ENCODE measurements at regions not wholly inside any gene's neighbourhood (a gene's known extent, or its start where the extent isn't known, plus 50 kb on each side); places are given as distances from the start of the nearest gene placed in this dataset.

- H3K27ac ChIP-seq: no peak overlapping the region
- ATAC-seq (ENCODE audit: insufficient number of reproducible peaks, low FRiP score, low read depth): no peak
- no peak for DNase-seq (ENCODE audit: low spot score)
- TF ChIP-seq, protein P1, sequence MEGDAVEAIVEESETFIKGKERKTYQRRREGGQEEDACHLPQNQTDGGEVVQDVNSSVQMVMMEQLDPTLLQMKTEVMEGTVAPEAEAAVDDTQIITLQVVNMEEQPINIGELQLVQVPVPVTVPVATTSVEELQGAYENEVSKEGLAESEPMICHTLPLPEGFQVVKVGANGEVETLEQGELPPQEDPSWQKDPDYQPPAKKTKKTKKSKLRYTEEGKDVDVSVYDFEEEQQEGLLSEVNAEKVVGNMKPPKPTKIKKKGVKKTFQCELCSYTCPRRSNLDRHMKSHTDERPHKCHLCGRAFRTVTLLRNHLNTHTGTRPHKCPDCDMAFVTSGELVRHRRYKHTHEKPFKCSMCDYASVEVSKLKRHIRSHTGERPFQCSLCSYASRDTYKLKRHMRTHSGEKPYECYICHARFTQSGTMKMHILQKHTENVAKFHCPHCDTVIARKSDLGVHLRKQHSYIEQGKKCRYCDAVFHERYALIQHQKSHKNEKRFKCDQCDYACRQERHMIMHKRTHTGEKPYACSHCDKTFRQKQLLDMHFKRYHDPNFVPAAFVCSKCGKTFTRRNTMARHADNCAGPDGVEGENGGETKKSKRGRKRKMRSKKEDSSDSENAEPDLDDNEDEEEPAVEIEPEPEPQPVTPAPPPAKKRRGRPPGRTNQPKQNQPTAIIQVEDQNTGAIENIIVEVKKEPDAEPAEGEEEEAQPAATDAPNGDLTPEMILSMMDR (IDR thresholded peaks at IDR 0.05): no peak
- H3K36me3 ChIP-seq: no peaks in the 10 kb centered on the region
- no peaks in the 10 kb centered on the region for H3K9me3 ChIP-seq
- H3K27me3 ChIP-seq (replicated peaks; ENCODE audit: insufficient read depth): no peaks in the 10 kb centered on the region
- H3K4me1 ChIP-seq (ENCODE audit: control insufficient read depth in 1 of 2, low read depth in 2 of 2): no peaks in the 10 kb centered on the region
- H3K4me3 ChIP-seq: no peak overlapping the region
Measured at GRCh38 chr6:6438286-6438685, 117.8 kb upstream of the F13A1 start.

GRCh38 chr6:6439778-6440177 is 119.3 kb upstream of the F13A1 start:
- TF ChIP-seq, protein P1 (IDR thresholded peaks at IDR 0.05): no peak
- ATAC-seq (ENCODE audit: insufficient number of reproducible peaks, low FRiP score, low read depth) (no peak), DNase-seq (ENCODE audit: low spot score) (no peak)
- Histone ChIP-seq H3K4me1 (ENCODE audit: control insufficient read depth in 1 of 2, low read depth in 2 of 2) (no peaks in the 10 kb centered on the region), H3K4me3 (no peak overlapping the region), H3K9me3 (no peaks in the 10 kb centered on the region), H3K27me3 (replicated peaks; ENCODE audit: insufficient read depth) (no peaks in the 10 kb centered on the region), H3K27ac (no peak overlapping the region), H3K36me3 (no peaks in the 10 kb centered on the region)

- H3K4me1 ChIP-seq (ENCODE audit: control insufficient read depth in 1 of 2, low read depth in 2 of 2): peaks cover 0 to 11% of the 10 kb centered on the region in 2 donors
- no peaks in the 10 kb centered on the region for H3K9me3 ChIP-seq
- TF ChIP-seq, protein P1 (IDR thresholded peaks at IDR 0.05): no peak
- no peak for DNase-seq (ENCODE audit: low spot score)
- no peaks in the 10 kb centered on the region for H3K36me3 ChIP-seq
- H3K27me3 ChIP-seq (replicated peaks; ENCODE audit: insufficient read depth): no peaks in the 10 kb centered on the region
- ATAC-seq (ENCODE audit: insufficient number of reproducible peaks, low FRiP score, low read depth): no peak
- no peak overlapping the region for H3K4me3 ChIP-seq
- H3K27ac ChIP-seq: no peak overlapping the region
Measured at GRCh38 chr6:6452002-6452401, 131.5 kb upstream of the F13A1 start.

DNA sequence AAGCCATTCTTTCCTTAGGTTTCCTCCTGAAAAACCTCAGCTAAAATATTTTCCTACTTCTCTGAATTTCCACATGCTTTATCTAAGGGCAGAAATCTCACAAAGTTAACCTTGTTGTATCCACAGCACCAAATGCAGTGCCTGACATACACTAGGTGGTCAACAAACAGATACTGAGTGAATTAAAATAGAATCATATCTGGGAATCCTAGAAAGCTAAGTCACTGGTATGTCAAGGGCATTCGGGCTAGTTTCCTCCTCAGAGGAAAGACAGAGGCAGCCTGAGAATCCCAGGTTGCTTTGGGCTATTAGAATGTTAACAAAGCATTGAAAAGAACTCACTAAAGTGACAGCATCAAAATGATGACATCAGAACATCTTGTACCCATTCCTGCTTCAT is 132.7 kb upstream of the F13A1 start:
- Histone ChIP-seq H3K36me3 (no peaks in the 10 kb centered on the region), H3K4me3 (no peak overlapping the region), H3K27ac (no peak overlapping the region), H3K9me3 (no peaks in the 10 kb centered on the region), H3K4me1 (ENCODE audit: control insufficient read depth in 1 of 2, low read depth in 2 of 2) (peaks cover 0 to 11% of the 10 kb centered on the region in 2 donors), H3K27me3 (replicated peaks; ENCODE audit: insufficient read depth) (no peaks in the 10 kb centered on the region)
- DNase-seq (ENCODE audit: low spot score) (no peak), ATAC-seq (ENCODE audit: insufficient number of reproducible peaks, low FRiP score, low read depth) (no peak)
- TF ChIP-seq, protein P1 (IDR thresholded peaks at IDR 0.05): no peak

- no peaks in the 10 kb centered on the region for H3K36me3 ChIP-seq
- TF ChIP-seq, protein P1 (IDR thresholded peaks at IDR 0.05): no peak
- H3K27me3 ChIP-seq (replicated peaks; ENCODE audit: insufficient read depth): no peaks in the 10 kb centered on the region
- H3K9me3 ChIP-seq: no peaks in the 10 kb centered on the region
- no peak overlapping the region for H3K27ac ChIP-seq
- peaks cover 0 to 11% of the 10 kb centered on the region in 2 donors for H3K4me1 ChIP-seq (ENCODE audit: control insufficient read depth in 1 of 2, low read depth in 2 of 2)
- ATAC-seq (ENCODE audit: insufficient number of reproducible peaks, low FRiP score, low read depth) (no peak), DNase-seq (ENCODE audit: low spot score) (no peak)
- no peak overlapping the region for H3K4me3 ChIP-seq
Measured at GRCh38 chr6:6455272-6455671, 133.2 kb upstream of the LY86 start.

Measured in thoracic aorta (tissue), 2 donors.